ENCODE measurements at regions not wholly inside any gene's neighbourhood (a gene's known extent, or its start where the extent isn't known, plus 50 kb on each side); places are given as distances from the start of the nearest gene placed in this dataset.

GRCh38 chr13:33725340-33725739 is 92.6 kb upstream of the RFC3 start:
- no peak for ATAC-seq
- intact Hi-C loops (cut with DNase I): loop anchor here in 7 of 10 donors (2.0 to 10.0 kb wide), 6 partner anchors 111 to 1141 kb away; partner anchors contain the start of gene PDS5B (in 2 of the 7)
- H3K4me1 ChIP-seq: peaks cover 6 to 66% (median 36%) of the 10 kb centered on the region in 9 donors

GRCh38 chr13:33727297-33728083 is 90.5 kb upstream of the RFC3 start:
- no peak for ATAC-seq

More at GRCh38 chr13:33725340-33725739, 92.6 kb upstream of the RFC3 start:
- no peaks in the 10 kb centered on the region for H3K36me3 ChIP-seq
- peaks cover 0 to 3% (median 0%) of the 10 kb centered on the region in 11 donors for H3K9me3 ChIP-seq
- no peak overlapping the region for H3K27ac ChIP-seq
- no peak overlapping the region for H3K4me3 ChIP-seq
- no peak for DNase-seq
- H3K27me3 ChIP-seq: no peaks in the 10 kb centered on the region
- 87 to 91% methylated on average over 2 of the region's 2 CpGs for WGBS, 2 donors
- TF ChIP-seq CTCF (IDR thresholded peaks at IDR 0.05): no peak

GRCh38 chr13:33728271-33729037 is 89.5 kb upstream of the RFC3 start:
- no peaks in the 10 kb centered on the region for H3K9me3 ChIP-seq
- H3K36me3 ChIP-seq: no peaks in the 10 kb centered on the region
- H3K4me1 ChIP-seq: peaks cover 0 to 50% (median 15%) of the 10 kb centered on the region in 9 donors
- 52 to 67% methylated on average over 7 of the region's 7 CpGs for WGBS, 2 donors
- DNase-seq: peak; percentile 27 to 56
- H3K4me3 ChIP-seq: no peak overlapping the region
- peak in 7 of 8 donors; percentile 23 to 90 (median 63) for ATAC-seq
- no peak for TF ChIP-seq CTCF (IDR thresholded peaks at IDR 0.05)
- H3K27ac ChIP-seq: peak overlapping the region in 7 of 10 donors; percentile 21 to 78 (median 49)
- H3K27me3 ChIP-seq: no peaks in the 10 kb centered on the region
- intact Hi-C loops (cut with DNase I): loop anchor here in 7 of 10 donors (10.0 kb wide), 5 partner anchors 114 to 1144 kb away; partner anchors contain the start of gene PDS5B (in 2 of the 7)

More at GRCh38 chr13:33727297-33728083, 90.5 kb upstream of the RFC3 start:
- DNase-seq: no peak
- Histone ChIP-seq H3K27me3 (no peaks in the 10 kb centered on the region), H3K9me3 (no peaks in the 10 kb centered on the region), H3K27ac (peak overlapping the region in 6 of 10 donors; percentile 1 to 78 (median 46)), H3K36me3 (no peaks in the 10 kb centered on the region), H3K4me1 (peaks cover 6 to 59% (median 25%) of the 10 kb centered on the region in 9 donors), H3K4me3 (no peak overlapping the region)
- intact Hi-C loops (cut with DNase I): loop anchor here in 7 of 10 donors (10.0 kb wide), 5 partner anchors 113 to 1143 kb away; partner anchors contain the start of gene PDS5B (in 2 of the 7)
- WGBS, 2 donors: 75 to 79% methylated on average over 4 of the region's 4 CpGs
- no peak for TF ChIP-seq CTCF (IDR thresholded peaks at IDR 0.05)

- Histone ChIP-seq H3K36me3 (no peaks in the 10 kb centered on the region), H3K9me3 (no peaks in the 10 kb centered on the region), H3K27ac (peak overlapping the region in 2 of 10 donors; percentile 24 to 78), H3K4me3 (no peak overlapping the region), H3K4me1 (peaks cover 0 to 43% (median 13%) of the 10 kb centered on the region in 9 donors), H3K27me3 (no peaks in the 10 kb centered on the region)
- no peak for TF ChIP-seq CTCF (IDR thresholded peaks at IDR 0.05)
- ATAC-seq (peak in 6 of 8 donors; percentile 41 to 62 (median 51)), DNase-seq (no peak)
- intact Hi-C loops (cut with DNase I): no loop called here
- 54 to 67% methylated on average over 1 of the region's 1 CpG for WGBS, 2 donors
These were observed 87.8 kb upstream of the RFC3 start for GRCh38 chr13:33730147-33730546.
